Left ventricle myocardium inferior (tissue), 1 donor: ENCODE measurements at regions not wholly inside any gene's neighbourhood (a gene's known extent, or its start where the extent isn't known, plus 50 kb on each side); places are given as distances from the start of the nearest gene placed in this dataset.

ENCODE experiments used
- DNase-seq: peaks from one replicate; pipeline ENCODE4 v3.0.0-alpha.2; 2020
- H3K27ac ChIP-seq: fragments of 200-600 bp; replicated peaks from 2 replicates; pipeline ENCODE4 v1.8.0; 2021
- H3K27me3 ChIP-seq: fragments of 200-600 bp; 2 replicates; pipeline ENCODE4 v1.8.0; 2021; ENCODE audit warnings: low read depth
- H3K36me3 ChIP-seq: fragments of 200-600 bp; 2 replicates; pipeline ENCODE4 v1.8.0; 2021
- H3K4me1 ChIP-seq: fragments of 200-600 bp; 2 replicates; pipeline ENCODE4 v1.8.0; 2021
- H3K4me3 ChIP-seq: fragments of 200-600 bp; 2 replicates; pipeline ENCODE4 v1.8.0; 2021; ENCODE audit warnings: mild to moderate bottlenecking, moderate library complexity
- H3K9me3 ChIP-seq: fragments of 200-600 bp; replicated peaks from 2 replicates; pipeline ENCODE4 v1.8.0; 2021
- CTCF ChIP-seq: fragments of 200-600 bp; IDR thresholded peaks from 2 replicates; pipeline ENCODE4 v1.8.0; 2021; ENCODE audit warnings: antibody characterized with exemption, mild to moderate bottlenecking, borderline replicate concordance
- intact Hi-C: fragments of 100-400 bp; cut with micrococcal nuclease; formaldehyde crosslinking; loops from one replicate; pipeline ENCODE4 v1.11.0; 2022
- donor health status: DM: no; HTN: yes; CAD: no; lungs with severe emphysema.

- Histone ChIP-seq H3K4me3 (no peak overlapping the region), H3K27ac (no peak overlapping the region), H3K9me3 (no peaks in the 10 kb centered on the region), H3K4me1 (peaks cover 6% of the 10 kb centered on the region), H3K36me3 (no peaks in the 10 kb centered on the region), H3K27me3 (no peaks in the 10 kb centered on the region)
- no peak for DNase-seq
- TF ChIP-seq CTCF = no peak
- intact Hi-C loops = no loop called here
Observed at GRCh38 chr2:136254681-136255080, 136.7 kb upstream of the CXCR4 start.

GRCh38 chr2:136253288-136254004 lies 135.5 kb upstream of the CXCR4 start:
- no peak for TF ChIP-seq CTCF
- intact Hi-C loops = no loop called here
- H3K27me3 ChIP-seq = no peaks in the 10 kb centered on the region
- peaks cover 6% of the 10 kb centered on the region for H3K4me1 ChIP-seq
- H3K9me3 ChIP-seq = no peaks in the 10 kb centered on the region
- DNase-seq = peak; percentile 37
- no peak overlapping the region for H3K4me3 ChIP-seq
- no peak overlapping the region for H3K27ac ChIP-seq
- no peaks in the 10 kb centered on the region for H3K36me3 ChIP-seq

GRCh38 chr2:136251885-136252585 lies 134.1 kb upstream of the CXCR4 start:
- no peaks in the 10 kb centered on the region for H3K27me3 ChIP-seq
- H3K4me1 ChIP-seq = peaks cover 10% of the 10 kb centered on the region
- no peaks in the 10 kb centered on the region for H3K36me3 ChIP-seq
- H3K4me3 ChIP-seq = no peak overlapping the region
- H3K27ac ChIP-seq = peak overlapping the region; percentile 44
- H3K9me3 ChIP-seq = no peaks in the 10 kb centered on the region
- DNase-seq = no peak
- intact Hi-C loops = no loop called here
- no peak for TF ChIP-seq CTCF

GRCh38 chr2:136251197-136251884 lies 133.4 kb upstream of the CXCR4 start:
- intact Hi-C loops = no loop called here

More at GRCh38 chr2:136251197-136251884, 133.4 kb upstream of the CXCR4 start:
- no peaks in the 10 kb centered on the region for H3K36me3 ChIP-seq
- DNase-seq = no peak
- no peak for TF ChIP-seq CTCF
- H3K27me3 ChIP-seq = no peaks in the 10 kb centered on the region
- H3K4me3 ChIP-seq = no peak overlapping the region
- H3K4me1 ChIP-seq = peaks cover 11% of the 10 kb centered on the region
- peak overlapping the region; percentile 44 for H3K27ac ChIP-seq
- H3K9me3 ChIP-seq = no peaks in the 10 kb centered on the region
